HUES6 (cell line): ENCODE measurements at regions not wholly inside any gene's neighbourhood (a gene's known extent, or its start where the extent isn't known, plus 50 kb on each side); places are given as distances from the start of the nearest gene placed in this dataset.

ENCODE experiments used
- H3K27ac ChIP-seq: 2 replicates; pipeline ENCODE4 v1.7.0; 2013; ENCODE audit warnings: low read depth, mild to moderate bottlenecking, low read length, inconsistent platforms
- H3K27me3 ChIP-seq: 2 replicates; pipeline ENCODE4 v1.6.1; 2013; ENCODE audit warnings: low read length; ENCODE audit not compliant: control insufficient read depth, insufficient read depth
- H3K36me3 ChIP-seq: 2 replicates; pipeline ENCODE4 v1.6.1; 2013; ENCODE audit warnings: low read length; ENCODE audit not compliant: control insufficient read depth, insufficient read depth
- H3K4me1 ChIP-seq: 2 replicates; pipeline ENCODE4 v1.6.1; 2013; ENCODE audit warnings: low read length; ENCODE audit not compliant: control insufficient read depth, insufficient read depth
- H3K4me3 ChIP-seq: 2 replicates; pipeline ENCODE4 v1.5.1; 2013; ENCODE audit warnings: low read depth, low read length
- H3K9ac ChIP-seq: one replicate; pipeline ENCODE4 v1.6.1; 2013; ENCODE audit warnings: mild to moderate bottlenecking, low read length
- H3K9me3 ChIP-seq: 2 replicates; pipeline ENCODE4 v1.6.1; 2013; ENCODE audit warnings: low read depth, low read length; ENCODE audit not compliant: control insufficient read depth, insufficient read depth

DNA sequence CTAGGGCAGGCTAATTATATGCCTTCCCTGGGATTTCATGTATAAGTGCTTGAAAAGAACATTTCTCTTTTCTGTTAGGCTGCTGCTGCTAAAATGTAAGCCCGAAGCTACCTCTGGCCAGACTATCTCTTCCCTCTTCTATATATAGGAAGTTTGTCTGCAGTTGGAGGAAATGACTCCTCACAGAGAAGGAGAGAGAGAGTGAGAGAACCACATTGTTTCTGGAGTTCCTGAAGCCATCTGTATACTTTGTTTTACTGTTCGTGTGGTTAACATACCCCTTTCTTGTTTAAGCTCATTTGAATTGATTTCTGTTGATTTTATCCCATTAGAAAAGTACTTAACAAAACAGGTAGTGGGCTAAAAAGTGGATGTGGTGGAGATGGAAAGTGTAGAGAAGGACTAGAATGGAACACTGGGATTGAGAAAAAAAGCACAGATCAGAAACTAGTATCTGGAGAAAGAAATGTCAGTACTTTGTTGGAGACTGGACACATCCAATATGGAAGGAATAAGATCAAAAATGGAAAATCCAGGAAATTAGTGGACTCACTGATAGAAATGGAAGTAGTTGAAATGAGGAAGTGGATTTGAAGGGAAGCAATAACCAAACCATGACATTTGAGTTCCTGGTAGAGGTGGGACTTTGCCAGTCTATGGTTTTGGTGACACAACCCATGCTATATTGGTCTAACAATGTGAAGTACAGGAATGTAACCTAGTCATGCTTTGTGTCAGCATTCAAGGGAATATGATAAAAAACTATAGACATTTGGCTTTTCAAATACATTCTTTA lies 112.6 kb downstream of the TMA16 start:
- no peak overlapping the region for H3K9ac ChIP-seq
- H3K36me3 ChIP-seq: no peaks in the 10 kb centered on the region
- no peak overlapping the region for H3K27ac ChIP-seq
- no peaks in the 10 kb centered on the region for H3K9me3 ChIP-seq
- H3K4me1 ChIP-seq: no peaks in the 10 kb centered on the region
- no peak overlapping the region for H3K4me3 ChIP-seq
- no peaks in the 10 kb centered on the region for H3K27me3 ChIP-seq

DNA sequence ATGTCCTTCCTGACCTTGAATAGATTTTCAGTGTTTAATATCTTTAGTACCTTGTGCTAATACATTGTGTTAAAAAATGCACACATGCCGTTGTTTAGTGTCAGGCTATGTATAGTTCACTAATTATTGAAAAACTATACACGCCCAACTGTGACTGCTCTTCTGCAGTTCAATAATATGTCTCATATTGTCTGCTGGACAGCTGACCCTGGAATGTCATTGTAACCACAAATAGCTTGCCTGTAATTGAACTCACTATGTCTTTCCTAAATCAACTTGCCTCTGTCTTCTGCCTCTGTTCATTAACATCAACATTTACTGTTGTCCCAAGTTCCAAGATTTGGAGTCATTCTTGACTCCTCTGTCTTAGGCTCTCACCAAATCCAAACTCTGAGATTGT lies 114.5 kb downstream of the TMA16 start:
- Histone ChIP-seq H3K9me3 (no peaks in the 10 kb centered on the region), H3K9ac (no peak overlapping the region), H3K4me1 (no peaks in the 10 kb centered on the region), H3K4me3 (no peak overlapping the region), H3K27ac (no peak overlapping the region), H3K36me3 (no peaks in the 10 kb centered on the region), H3K27me3 (no peaks in the 10 kb centered on the region)

- H3K27me3 ChIP-seq: no peaks in the 10 kb centered on the region
- H3K27ac ChIP-seq: no peak overlapping the region
- no peaks in the 10 kb centered on the region for H3K4me1 ChIP-seq
- no peak overlapping the region for H3K4me3 ChIP-seq
- no peaks in the 10 kb centered on the region for H3K36me3 ChIP-seq
- no peak overlapping the region for H3K9ac ChIP-seq
- H3K9me3 ChIP-seq: no peaks in the 10 kb centered on the region
Measured at GRCh38 chr4:163610648-163611047, 116.2 kb downstream of the TMA16 start.

- no peaks in the 10 kb centered on the region for H3K27me3 ChIP-seq
- no peaks in the 10 kb centered on the region for H3K4me1 ChIP-seq
- H3K9me3 ChIP-seq: no peaks in the 10 kb centered on the region
- no peaks in the 10 kb centered on the region for H3K36me3 ChIP-seq
- H3K9ac ChIP-seq: no peak overlapping the region
- no peak overlapping the region for H3K27ac ChIP-seq
- no peak overlapping the region for H3K4me3 ChIP-seq
Measured at GRCh38 chr4:163611182-163611581, 116.7 kb downstream of the TMA16 start.

DNA sequence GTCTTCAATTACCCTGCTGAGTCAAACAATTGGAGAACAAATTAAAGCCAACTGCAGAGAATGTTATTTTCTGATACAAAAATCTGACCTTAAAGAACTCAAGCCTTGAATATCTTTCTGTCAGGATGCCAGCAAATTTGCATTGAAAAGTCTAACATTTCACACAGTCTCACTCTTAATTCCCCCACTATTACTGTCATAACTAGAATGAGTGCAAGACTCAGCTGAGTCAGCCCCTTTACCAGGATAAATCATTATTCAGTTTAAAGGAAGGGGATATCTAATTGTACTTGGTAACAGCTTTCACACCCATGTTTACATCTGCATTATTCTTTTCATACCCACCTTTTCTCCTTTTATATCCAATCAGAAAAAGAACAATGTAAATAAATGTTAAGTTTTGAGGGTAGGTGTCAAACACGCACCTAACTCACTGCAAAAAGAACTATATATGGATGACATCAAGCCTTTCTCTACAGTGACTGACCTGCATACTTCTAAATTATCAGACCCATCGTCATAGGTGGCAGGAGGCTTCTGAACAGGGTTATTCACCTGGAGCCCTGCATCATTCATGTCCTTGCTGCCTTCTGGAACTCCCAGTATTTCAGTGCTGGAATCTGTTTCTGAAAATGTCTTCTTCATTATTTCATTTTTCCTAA lies 117.4 kb downstream of the TMA16 start:
- no peaks in the 10 kb centered on the region for H3K4me1 ChIP-seq
- no peaks in the 10 kb centered on the region for H3K36me3 ChIP-seq
- no peak overlapping the region for H3K9ac ChIP-seq
- no peaks in the 10 kb centered on the region for H3K27me3 ChIP-seq
- no peak overlapping the region for H3K27ac ChIP-seq
- H3K9me3 ChIP-seq: no peaks in the 10 kb centered on the region
- no peak overlapping the region for H3K4me3 ChIP-seq

- Histone ChIP-seq H3K36me3 (no peaks in the 10 kb centered on the region), H3K9ac (no peak overlapping the region), H3K9me3 (no peaks in the 10 kb centered on the region), H3K4me1 (no peaks in the 10 kb centered on the region), H3K27ac (no peak overlapping the region), H3K4me3 (no peak overlapping the region), H3K27me3 (no peaks in the 10 kb centered on the region)
Measured at GRCh38 chr4:163612762-163613161, 118.3 kb downstream of the TMA16 start.

- Histone ChIP-seq H3K9me3 (no peaks in the 10 kb centered on the region), H3K27me3 (no peaks in the 10 kb centered on the region), H3K9ac (no peak overlapping the region), H3K4me1 (no peaks in the 10 kb centered on the region), H3K4me3 (no peak overlapping the region), H3K36me3 (no peaks in the 10 kb centered on the region), H3K27ac (no peak overlapping the region)
Measured at GRCh38 chr4:163613383-163613782, 118.9 kb downstream of the TMA16 start.

- Histone ChIP-seq H3K27me3 (no peaks in the 10 kb centered on the region), H3K36me3 (no peaks in the 10 kb centered on the region), H3K9ac (no peak overlapping the region), H3K4me1 (no peaks in the 10 kb centered on the region), H3K9me3 (no peaks in the 10 kb centered on the region), H3K27ac (no peak overlapping the region), H3K4me3 (no peak overlapping the region)
Measured at GRCh38 chr4:163614866-163615265, 120.4 kb downstream of the TMA16 start.

- no peak overlapping the region for H3K27ac ChIP-seq
- H3K9ac ChIP-seq: no peak overlapping the region
- H3K4me3 ChIP-seq: no peak overlapping the region
- H3K27me3 ChIP-seq: no peaks in the 10 kb centered on the region
- H3K9me3 ChIP-seq: no peaks in the 10 kb centered on the region
- H3K36me3 ChIP-seq: no peaks in the 10 kb centered on the region
- H3K4me1 ChIP-seq: no peaks in the 10 kb centered on the region
Measured at GRCh38 chr4:163618845-163619244, 124.4 kb downstream of the TMA16 start.

- no peak overlapping the region for H3K27ac ChIP-seq
- H3K36me3 ChIP-seq: no peaks in the 10 kb centered on the region
- H3K4me1 ChIP-seq: no peaks in the 10 kb centered on the region
- H3K4me3 ChIP-seq: no peak overlapping the region
- H3K9me3 ChIP-seq: no peaks in the 10 kb centered on the region
- H3K27me3 ChIP-seq: no peaks in the 10 kb centered on the region
- H3K9ac ChIP-seq: no peak overlapping the region
Measured at GRCh38 chr4:163620738-163621137, 126.2 kb downstream of the TMA16 start.

DNA sequence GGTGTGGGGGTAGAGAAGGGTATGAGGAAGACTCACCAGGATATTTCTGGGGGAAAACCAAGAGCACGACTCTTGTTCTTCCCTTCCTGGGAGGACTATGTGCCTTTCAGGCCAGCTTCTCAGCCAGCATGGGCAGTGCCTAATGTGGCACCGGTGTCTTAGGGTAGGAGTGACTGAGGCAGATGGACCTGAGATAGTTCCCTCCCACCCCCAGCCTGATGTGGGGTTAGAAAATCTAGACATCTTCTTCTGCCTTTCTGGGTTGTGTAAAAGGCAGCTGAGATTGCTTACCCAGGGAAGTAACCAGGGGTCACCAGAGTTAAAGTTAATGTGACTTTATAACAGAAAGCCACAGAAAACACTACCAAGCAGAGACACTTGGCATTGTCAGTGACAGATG lies 127.3 kb downstream of the TMA16 start:
- Histone ChIP-seq H3K9me3 (no peaks in the 10 kb centered on the region), H3K4me1 (no peaks in the 10 kb centered on the region), H3K27ac (no peak overlapping the region)

More for the DNA sequence above, 127.3 kb downstream of the TMA16 start:
- no peaks in the 10 kb centered on the region for H3K36me3 ChIP-seq
- H3K27me3 ChIP-seq: no peaks in the 10 kb centered on the region
- H3K4me3 ChIP-seq: no peak overlapping the region
- no peak overlapping the region for H3K9ac ChIP-seq
